ENCODE measurements at regions not wholly inside any gene's neighbourhood (a gene's known extent, or its start where the extent isn't known, plus 50 kb on each side); places are given as distances from the start of the nearest gene placed in this dataset.

GRCh38 chr7:36035186-36035585, 117.9 kb upstream of the EEPD1 start:
- Histone ChIP-seq H3K27ac (ENCODE audit: insufficient read depth, low read length) (no peak overlapping the region), H2BK20ac (ENCODE audit: low read depth, low read length) (no peak overlapping the region), H2BK5ac (ENCODE audit: low read depth, low read length, poor library complexity, severe bottlenecking) (no peak overlapping the region), H4K91ac (ENCODE audit: insufficient read depth, low read depth, low read length) (no peak overlapping the region), H2BK120ac (ENCODE audit: low read depth, low read length) (no peak overlapping the region), H3K36me3 (ENCODE audit: control insufficient read depth, insufficient read depth, low read length) (no peaks in the 10 kb centered on the region), H3K4me3 (ENCODE audit: insufficient read depth, low read depth, low read length) (no peak overlapping the region), H4K20me1 (ENCODE audit: insufficient read depth, low read length) (no peaks in the 10 kb centered on the region), H3K4ac (ENCODE audit: low read depth, low read length) (no peak overlapping the region), H2AFZ (replicated peaks; ENCODE audit: low read length, poor library complexity) (no peak overlapping the region), H3K27me3 (ENCODE audit: control insufficient read depth, insufficient read depth, low read length) (peaks cover 14% of the 10 kb centered on the region), H3K56ac (ENCODE audit: extremely low read depth, insufficient read depth, low read length) (no peak overlapping the region), H2BK15ac (ENCODE audit: low read depth, low read length) (no peak overlapping the region), H3K23ac (ENCODE audit: low read depth, low read length) (no peak overlapping the region), H3K9me3 (ENCODE audit: control insufficient read depth, insufficient read depth, low read length) (no peaks in the 10 kb centered on the region), H3K79me1 (ENCODE audit: low read depth in 1 of 2, low read length in 2 of 2) (no peaks in the 10 kb centered on the region), H3K9me1 (ENCODE audit: insufficient read depth, low read length) (no peaks in the 10 kb centered on the region), H3K9ac (ENCODE audit: low read depth, low read length) (no peak overlapping the region), H4K8ac (ENCODE audit: low read depth in 2 of 2, low read length in 2 of 2) (no peak overlapping the region), H4K5ac (ENCODE audit: low read depth, low read length) (no peak overlapping the region), H2AK9ac (replicated peaks; ENCODE audit: low read depth, low read length, poor library complexity) (no peak overlapping the region), H3K4me2 (ENCODE audit: low read depth, low read length) (no peak overlapping the region), H3K4me1 (ENCODE audit: control insufficient read depth, insufficient read depth, low read length) (peaks cover 9% of the 10 kb centered on the region; the same call in 1 of the 2 replicates), H2AK5ac (ENCODE audit: low read depth, low read length) (no peak overlapping the region), H3K18ac (ENCODE audit: low read depth, low read length) (no peak overlapping the region), H3K14ac (replicated peaks; ENCODE audit: low read depth, low read length) (no peak overlapping the region)
- dilution Hi-C loops (cut with HindIII; ENCODE audit: low sequenced_read_pairs, unreplicated experiment): no loop called here
- POLR2A ChIA-PET (ENCODE audit: unreplicated experiment): no interaction called here
- no TSS peak for BruUV-seq (replicated peaks)
- DNase-seq: no peak
- TF ChIP-seq FOS (IDR thresholded peaks at IDR 0.05; ENCODE audit: low read depth, low read length) (no peak), CHD1 (IDR thresholded peaks at IDR 0.05; ENCODE audit: low read depth, low read length) (no peak), CTCF (conservative IDR thresholded peaks at IDR 0.05; ENCODE audit: low read depth, low read length) (no peak), NFE2L2 (IDR thresholded peaks at IDR 0.05; ENCODE audit: low read depth, low read length) (no peak), ELK1 (IDR thresholded peaks at IDR 0.05; ENCODE audit: borderline replicate concordance, low read depth, low read length) (no peak), MXI1 (IDR thresholded peaks at IDR 0.05; ENCODE audit: borderline replicate concordance, low read depth, low read length) (no peak), POLR2A (IDR thresholded peaks at IDR 0.05; ENCODE audit: low read depth, low read length) (no peak), CEBPB (IDR thresholded peaks at IDR 0.05; ENCODE audit: low read depth, low read length) (no peak), USF2 (IDR thresholded peaks at IDR 0.05; ENCODE audit: low read depth, low read length) (no peak), RFX5 (IDR thresholded peaks at IDR 0.05; ENCODE audit: low read depth, low read length) (no peak), MAZ (IDR thresholded peaks at IDR 0.05; ENCODE audit: borderline replicate concordance, low read depth, low read length) (no peak), SMC3 (IDR thresholded peaks at IDR 0.05; ENCODE audit: low read depth, low read length) (no peak), MAFK (IDR thresholded peaks at IDR 0.05; ENCODE audit: low read depth, low read length) (no peak), RAD21 (IDR thresholded peaks at IDR 0.05; ENCODE audit: low read length) (no peak), RCOR1 (IDR thresholded peaks at IDR 0.05; ENCODE audit: insufficient replicate concordance, low read length) (no peak), BHLHE40 (IDR thresholded peaks at IDR 0.05; ENCODE audit: low read depth, low read length) (no peak)
- intact Hi-C loops (cut with micrococcal nuclease): no loop called here
- WGBS, 2 experiments (ENCODE audit: extremely low coverage in 2 of 2, insufficient read length in 1 of 2): 70% methylated on average over 5 of the region's 7 CpGs; no CpG with 5 or more reads in 1 of the 2 experiments
- CTCF ChIA-PET: no interaction called here
- no peak for ATAC-seq (ENCODE audit: low read depth)
- in situ Hi-C loops (cut with MboI; ENCODE audit: low sequenced_read_pairs): no loop called here
